ENCODE measurements at regions not wholly inside any gene's neighbourhood (a gene's known extent, or its start where the extent isn't known, plus 50 kb on each side); places are given as distances from the start of the nearest gene placed in this dataset.
A peak's percentile ranks its signal among the peaks of the same experiment; 100 is the strongest.

DNA sequence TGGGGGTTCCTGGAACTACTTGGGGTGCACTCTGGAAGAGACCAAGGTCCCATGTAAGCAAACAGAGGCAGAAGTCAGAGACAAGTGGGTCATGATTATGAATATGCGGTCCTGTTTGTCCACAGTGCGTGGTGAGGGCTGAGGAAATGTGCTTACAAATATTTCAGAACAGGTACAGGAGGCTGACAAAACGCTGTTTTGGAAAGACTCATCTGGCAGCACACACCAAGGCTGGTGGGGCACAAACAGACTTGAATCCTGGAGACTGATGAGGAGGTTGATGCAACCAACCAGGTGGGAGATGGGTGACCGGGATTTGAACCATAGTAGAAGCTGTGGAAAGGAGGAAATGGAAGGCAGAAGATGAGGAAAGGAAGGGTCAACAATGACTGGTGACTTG, 83.8 kb downstream of the ADRB2 start:
- DNase-seq (ENCODE audit: extremely low spot score, unreplicated experiment), result no peak
- H3K4me3 Mint-ChIP-seq, result no peak overlapping the region
- H3K9me3 Mint-ChIP-seq, result no peaks in the 10 kb centered on the region
- H3K4me1 Mint-ChIP-seq (ENCODE audit: unreplicated experiment), result peaks cover 20% of the 10 kb centered on the region
- peaks cover 4% of the 10 kb centered on the region for H3K27me3 Mint-ChIP-seq
- peak overlapping the region; percentile 61 for H3K27ac Mint-ChIP-seq
- no peak for TF ChIP-seq CTCF (conservative IDR thresholded peaks at IDR 0.05)
- H3K36me3 Mint-ChIP-seq, result no peaks in the 10 kb centered on the region

GRCh38 chr5:148910686-148911361, 84.4 kb downstream of the ADRB2 start:
- peak overlapping the region; percentile 61 for H3K27ac Mint-ChIP-seq
- no peak for DNase-seq (ENCODE audit: extremely low spot score, unreplicated experiment)

GRCh38 chr5:148911386-148911785, 85.0 kb downstream of the ADRB2 start:
- Mint-ChIP-seq H3K4me1 (ENCODE audit: unreplicated experiment) (peaks cover 20% of the 10 kb centered on the region), H3K4me3 (no peak overlapping the region), H3K27ac (no peak overlapping the region), H3K27me3 (peaks cover 4% of the 10 kb centered on the region), H3K9me3 (no peaks in the 10 kb centered on the region), H3K36me3 (no peaks in the 10 kb centered on the region)
- DNase-seq (ENCODE audit: extremely low spot score, unreplicated experiment), result no peak
- no peak for TF ChIP-seq CTCF (conservative IDR thresholded peaks at IDR 0.05)

More at GRCh38 chr5:148910686-148911361, 84.4 kb downstream of the ADRB2 start:
- no peaks in the 10 kb centered on the region for H3K9me3 Mint-ChIP-seq
- peaks cover 20% of the 10 kb centered on the region for H3K4me1 Mint-ChIP-seq (ENCODE audit: unreplicated experiment)
- no peaks in the 10 kb centered on the region for H3K36me3 Mint-ChIP-seq
- TF ChIP-seq CTCF (conservative IDR thresholded peaks at IDR 0.05), result no peak
- H3K4me3 Mint-ChIP-seq, result no peak overlapping the region
- peaks cover 4% of the 10 kb centered on the region for H3K27me3 Mint-ChIP-seq

DNA sequence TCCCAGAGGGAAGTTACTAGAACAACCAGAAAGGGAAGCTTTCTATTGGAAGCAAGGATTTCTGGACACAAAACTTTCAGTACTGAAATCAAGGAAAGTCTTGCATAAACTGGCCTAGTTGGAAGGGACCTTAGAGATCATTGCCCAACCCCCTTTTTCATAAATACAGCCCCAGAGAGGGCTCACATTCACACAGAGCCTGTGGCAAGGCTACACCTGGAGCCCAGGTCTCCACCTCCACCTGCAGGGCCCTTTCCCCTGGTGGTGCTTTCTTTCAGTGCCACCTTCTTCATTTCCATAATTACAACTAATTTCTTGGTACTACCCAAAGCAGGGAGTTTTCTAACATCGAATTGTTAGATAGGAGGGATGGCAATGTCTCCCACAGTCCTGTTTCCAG, 85.7 kb downstream of the ADRB2 start:
- no peaks in the 10 kb centered on the region for H3K9me3 Mint-ChIP-seq
- H3K27me3 Mint-ChIP-seq, result peaks cover 4% of the 10 kb centered on the region
- H3K36me3 Mint-ChIP-seq, result no peaks in the 10 kb centered on the region
- no peak overlapping the region for H3K27ac Mint-ChIP-seq
- no peak for TF ChIP-seq CTCF (conservative IDR thresholded peaks at IDR 0.05)
- no peak for DNase-seq (ENCODE audit: extremely low spot score, unreplicated experiment)
- H3K4me1 Mint-ChIP-seq (ENCODE audit: unreplicated experiment), result peaks cover 20% of the 10 kb centered on the region
- no peak overlapping the region for H3K4me3 Mint-ChIP-seq

DNA sequence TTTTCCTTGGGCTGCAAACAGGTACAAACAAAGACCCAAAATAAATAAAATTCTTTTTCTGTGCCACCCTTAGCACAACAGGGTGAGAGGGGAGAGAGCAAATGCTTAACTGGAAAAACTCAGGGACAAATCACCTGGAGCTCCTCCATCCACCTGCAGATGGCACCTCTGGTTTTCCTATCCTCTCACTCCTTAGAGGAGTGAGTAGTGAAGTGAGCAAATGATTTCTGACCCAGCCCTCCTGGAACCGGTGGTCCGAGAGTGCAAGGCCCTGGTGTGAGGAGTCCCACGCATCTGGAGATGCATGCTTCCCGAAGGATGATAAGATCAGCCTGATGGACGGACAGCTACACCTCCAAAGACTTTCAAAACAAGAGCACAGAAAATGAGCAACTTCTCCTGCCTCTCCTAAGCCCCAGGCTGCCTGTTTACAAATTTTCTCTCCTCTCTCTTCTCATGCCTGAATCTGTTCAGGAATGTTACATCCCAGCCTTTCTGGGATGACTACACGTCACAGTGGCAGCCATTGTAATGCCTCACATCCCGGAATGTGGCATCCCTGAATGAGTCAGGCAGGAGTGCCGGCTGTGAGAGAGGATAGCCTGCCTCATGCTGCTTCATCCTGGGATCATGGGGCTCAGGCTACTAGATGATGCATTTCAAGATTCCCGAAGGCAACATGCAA, 86.4 kb downstream of the ADRB2 start:
- TF ChIP-seq CTCF (conservative IDR thresholded peaks at IDR 0.05), result peak; percentile 40
- Mint-ChIP-seq H3K27ac (peak overlapping the region; percentile 35), H3K4me3 (no peak overlapping the region), H3K4me1 (ENCODE audit: unreplicated experiment) (peaks cover 20% of the 10 kb centered on the region), H3K9me3 (no peaks in the 10 kb centered on the region), H3K36me3 (no peaks in the 10 kb centered on the region), H3K27me3 (peaks cover 4% of the 10 kb centered on the region)
- DNase-seq (ENCODE audit: extremely low spot score, unreplicated experiment), result no peak
